HG02840 (cell line): ENCODE measurements at regions not wholly inside any gene's neighbourhood (a gene's known extent, or its start where the extent isn't known, plus 50 kb on each side); places are given as distances from the start of the nearest gene placed in this dataset.

Experiments
- ATAC-seq: cut with Tn5 transposase; IDR thresholded peaks from one replicate; pipeline ENCODE4 v1.9.1; 2021; ENCODE audit warnings: mild to moderate bottlenecking, moderate library complexity, moderate number of reproducible peaks; ENCODE audit not compliant: unreplicated experiment, low FRiP score

GRCh38 chrX:45903781-45904201, 641.4 kb downstream of the ZNF674 start:
- ATAC-seq, result no peak

- no peak for ATAC-seq
Observed at GRCh38 chrX:45900766-45901615, 644.2 kb downstream of the ZNF674 start.

- ATAC-seq, result no peak
Observed at GRCh38 chrX:45894864-45895645, 650.2 kb downstream of the ZNF674 start.

GRCh38 chrX:45889471-45889870, 655.8 kb downstream of the ZNF674 start:
- ATAC-seq, result no peak

DNA sequence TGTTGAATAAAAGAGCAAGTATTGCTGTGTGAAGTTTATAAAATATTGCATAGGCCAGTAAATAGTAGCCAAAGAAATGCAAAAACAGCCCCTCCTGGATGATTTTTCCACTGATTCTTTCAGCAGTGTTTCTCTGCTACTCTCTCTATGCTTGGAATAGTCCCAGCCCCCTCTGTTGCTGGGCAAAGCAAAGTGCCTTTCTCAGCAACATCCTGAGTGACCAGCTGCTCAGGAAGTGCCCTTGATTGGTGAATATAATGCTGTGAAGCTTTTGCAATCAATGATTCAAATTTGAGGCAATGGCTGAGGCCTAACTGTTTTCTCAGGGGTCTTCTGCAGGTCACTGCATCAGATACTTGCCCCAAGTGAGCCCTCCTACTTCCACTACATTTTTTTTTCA, 656.7 kb downstream of the ZNF674 start:
- ATAC-seq, result no peak

GRCh38 chrX:45885931-45886330, 659.3 kb downstream of the ZNF674 start:
- ATAC-seq, result no peak

GRCh38 chrX:45879512-45879911, 665.7 kb downstream of the ZNF674 start:
- ATAC-seq, result no peak

GRCh38 chrX:45876206-45876605, 669.0 kb downstream of the ZNF674 start:
- no peak for ATAC-seq

GRCh38 chrX:45873781-45874180, 671.4 kb downstream of the ZNF674 start:
- no peak for ATAC-seq

- ATAC-seq, result no peak
Observed at GRCh38 chrX:45872480-45872879, 671.8 kb upstream of the DIPK2B start.

DNA sequence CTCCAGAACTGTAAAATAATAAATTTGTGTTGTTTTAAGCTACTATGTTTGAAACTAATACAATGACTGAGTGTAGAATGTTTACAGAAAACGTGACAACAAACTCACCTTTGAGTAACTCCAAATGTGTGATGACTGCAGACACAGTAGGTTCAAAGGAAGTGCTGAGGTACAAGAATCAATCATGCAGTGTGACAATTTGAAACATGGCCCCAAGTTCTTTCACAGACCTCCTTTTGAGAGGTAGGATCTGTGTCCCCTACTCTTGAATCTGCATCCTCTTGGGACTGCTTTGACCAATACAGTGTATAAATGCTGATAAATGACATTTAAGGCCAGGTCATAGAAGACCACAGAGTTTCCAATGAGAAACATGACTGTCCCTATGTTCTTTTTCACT, 667.7 kb upstream of the DIPK2B start:
- no peak for ATAC-seq

GRCh38 chrX:45862801-45863200, 662.1 kb upstream of the DIPK2B start:
- no peak for ATAC-seq

- no peak for ATAC-seq
Observed at GRCh38 chrX:45860450-45860849, 659.8 kb upstream of the DIPK2B start.

DNA sequence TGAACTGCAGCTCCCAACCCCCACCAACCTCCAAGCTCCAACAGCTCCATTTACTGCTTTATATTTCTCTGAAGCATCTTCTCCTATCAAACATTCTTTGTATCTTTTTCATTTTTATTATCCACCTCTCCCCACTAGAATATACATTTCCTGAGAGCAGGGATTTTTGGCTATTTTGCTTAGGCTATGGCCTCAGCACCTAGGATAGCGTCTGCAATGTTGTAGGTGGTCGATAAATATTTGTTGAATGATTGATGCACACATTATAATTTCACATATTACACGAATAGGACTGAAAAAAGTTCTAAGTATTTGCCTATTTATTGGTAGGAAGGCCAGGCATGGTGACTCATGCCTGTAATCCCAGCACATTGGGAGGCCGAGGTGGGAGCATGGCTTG, 658.7 kb upstream of the DIPK2B start:
- ATAC-seq, result no peak

- ATAC-seq, result no peak
Observed at GRCh38 chrX:45852884-45853283, 652.2 kb upstream of the DIPK2B start.

GRCh38 chrX:45851434-45851991, 650.8 kb upstream of the DIPK2B start:
- no peak for ATAC-seq

- ATAC-seq, result no peak
Observed at GRCh38 chrX:45850775-45851433, 650.2 kb upstream of the DIPK2B start.

- ATAC-seq, result no peak
Observed at GRCh38 chrX:45850197-45850774, 649.6 kb upstream of the DIPK2B start.

- no peak for ATAC-seq
Observed at GRCh38 chrX:45849261-45849862, 648.7 kb upstream of the DIPK2B start.

GRCh38 chrX:45847961-45848360, 647.3 kb upstream of the DIPK2B start:
- no peak for ATAC-seq
